Embryonic facial prominence (tissue), 1 donor: ENCODE measurements at regions not wholly inside any gene's neighbourhood (a gene's known extent, or its start where the extent isn't known, plus 50 kb on each side); places are given as distances from the start of the nearest gene placed in this dataset.
"Not testable (repeated sequence)": the region's sequence is repeated elsewhere in the genome, so short reads cannot be mapped to it uniquely, and the experiment has no call there.

Experiments
- DNase-seq: peaks from one replicate; pipeline ENCODE4 v3.0.0-alpha.2; 2016; ENCODE audit errors: extremely low spot score

DNA sequence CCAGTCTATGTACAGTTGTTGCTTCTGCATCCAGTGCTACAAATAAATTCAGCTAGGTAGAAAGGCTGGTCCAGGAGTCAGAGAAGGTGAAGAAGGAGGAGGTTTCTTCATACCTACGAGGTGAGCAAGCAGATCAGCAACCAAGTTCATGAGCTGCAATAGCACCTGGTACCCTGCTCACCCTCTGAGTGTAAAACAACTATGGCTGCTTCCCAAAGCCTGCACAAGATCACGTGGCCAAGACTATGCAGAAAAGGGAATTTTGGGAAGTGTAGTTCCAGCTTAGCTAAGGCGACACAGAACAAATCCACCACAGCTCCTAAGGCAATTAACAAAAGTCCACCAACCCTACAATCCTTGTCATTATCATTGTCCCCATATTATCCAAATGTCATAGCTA lies 95.9 kb upstream of the AUTS2 start:
- DNase-seq, result no peak

DNA sequence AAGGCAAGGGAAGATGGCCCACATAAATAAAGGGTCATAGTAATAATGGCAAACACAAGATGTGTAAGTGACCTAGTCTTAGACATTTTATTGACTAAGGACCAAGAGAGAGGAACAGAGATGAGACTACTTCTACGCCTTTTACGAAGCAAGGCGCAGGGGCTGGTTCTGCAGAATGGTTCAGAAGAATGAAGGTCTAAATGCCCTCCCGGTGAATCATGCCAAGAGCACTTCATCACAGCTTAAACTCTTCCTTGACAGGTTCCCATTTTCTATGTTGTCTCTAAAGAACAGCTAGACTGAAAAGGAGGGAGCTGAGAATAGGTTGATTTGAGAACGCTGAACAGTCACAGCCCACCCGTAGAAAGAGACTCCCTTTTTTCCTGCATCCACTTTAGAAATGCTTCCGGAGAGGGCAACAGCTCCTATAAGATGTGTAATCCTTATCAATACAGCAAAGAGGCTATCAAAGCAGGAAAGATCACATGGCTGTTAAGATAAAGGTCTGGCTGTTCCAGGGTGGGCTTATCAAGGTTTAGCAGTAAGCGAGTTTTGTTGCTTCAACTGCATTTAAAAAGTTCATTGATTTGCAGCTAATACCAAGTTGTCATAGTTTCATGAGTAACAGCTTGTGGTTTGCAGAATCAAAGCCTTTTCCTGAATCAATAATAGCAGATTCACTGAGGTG lies 93.4 kb upstream of the AUTS2 start:
- DNase-seq, result no peak

DNA sequence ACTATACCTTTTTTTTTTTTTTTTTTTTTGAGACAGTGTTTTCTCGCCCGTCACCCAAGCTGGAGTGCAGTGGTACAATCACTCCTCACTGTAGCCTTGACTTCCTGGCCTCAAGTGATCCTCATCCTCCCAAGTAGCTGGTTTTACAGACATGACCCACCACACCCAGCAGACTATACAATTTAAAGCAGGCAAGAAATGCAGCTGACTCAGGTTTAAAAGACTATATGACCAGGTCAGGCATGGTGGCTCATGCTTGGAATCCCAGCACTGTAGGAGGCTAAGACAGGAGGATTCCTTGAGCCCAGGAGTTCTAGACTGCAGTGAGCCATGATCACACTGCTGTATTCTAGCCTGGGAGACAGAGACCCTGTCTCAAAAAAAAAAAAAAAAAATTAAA lies 89.5 kb upstream of the AUTS2 start:
- no peak for DNase-seq

DNA sequence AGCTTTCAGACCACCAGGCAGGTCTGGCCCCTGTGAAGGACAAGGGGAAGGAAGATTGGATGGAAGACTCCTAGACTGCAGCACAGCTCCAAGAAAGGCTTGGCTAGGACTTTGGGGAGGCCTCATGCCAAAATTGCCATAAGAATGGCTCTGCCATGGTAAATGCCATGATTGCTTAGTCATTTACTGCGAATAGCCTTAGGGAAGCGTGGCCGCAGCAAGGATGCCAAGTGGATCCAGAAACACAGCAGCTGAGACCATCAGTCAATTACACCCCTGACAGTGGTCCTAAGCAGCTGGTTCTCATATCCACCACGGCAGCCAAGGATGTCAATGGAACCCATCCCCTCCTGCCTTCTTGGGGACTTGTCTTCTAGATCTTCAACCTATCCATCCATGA lies 88.2 kb upstream of the AUTS2 start:
- DNase-seq, result no peak

DNA sequence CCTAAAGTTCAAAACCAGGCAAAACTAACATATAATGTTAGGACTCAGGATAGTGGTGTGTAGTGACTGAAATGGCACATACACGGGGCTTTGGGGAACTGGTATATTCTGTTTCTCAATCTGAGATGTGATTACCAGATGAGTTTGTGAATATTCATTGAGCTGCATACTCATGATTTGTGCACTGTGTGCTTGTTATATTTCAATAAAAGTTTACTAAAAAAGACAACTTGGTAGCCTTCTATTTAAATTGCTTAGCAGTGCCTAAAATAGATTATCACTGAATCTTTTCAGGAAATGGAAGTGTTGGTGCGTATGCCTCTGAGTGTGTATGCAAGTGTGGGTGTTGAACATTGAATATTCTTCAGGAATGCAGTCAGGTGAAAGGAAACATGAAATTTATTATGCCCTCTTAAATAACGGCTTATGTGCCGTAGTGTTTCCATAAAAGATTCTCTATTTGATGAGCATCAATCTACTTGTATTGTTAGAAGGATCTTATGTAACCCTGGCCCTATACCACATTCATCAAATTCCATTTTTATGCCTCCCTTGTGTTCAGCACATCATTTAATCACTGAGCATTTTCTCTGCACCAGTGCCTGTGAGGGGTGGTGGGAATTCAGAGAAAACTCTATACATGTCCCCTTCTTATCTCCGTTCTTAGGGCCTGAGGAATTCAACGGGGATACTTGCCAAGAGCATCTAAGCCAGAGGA lies 82.6 kb upstream of the AUTS2 start:
- no peak for DNase-seq

DNA sequence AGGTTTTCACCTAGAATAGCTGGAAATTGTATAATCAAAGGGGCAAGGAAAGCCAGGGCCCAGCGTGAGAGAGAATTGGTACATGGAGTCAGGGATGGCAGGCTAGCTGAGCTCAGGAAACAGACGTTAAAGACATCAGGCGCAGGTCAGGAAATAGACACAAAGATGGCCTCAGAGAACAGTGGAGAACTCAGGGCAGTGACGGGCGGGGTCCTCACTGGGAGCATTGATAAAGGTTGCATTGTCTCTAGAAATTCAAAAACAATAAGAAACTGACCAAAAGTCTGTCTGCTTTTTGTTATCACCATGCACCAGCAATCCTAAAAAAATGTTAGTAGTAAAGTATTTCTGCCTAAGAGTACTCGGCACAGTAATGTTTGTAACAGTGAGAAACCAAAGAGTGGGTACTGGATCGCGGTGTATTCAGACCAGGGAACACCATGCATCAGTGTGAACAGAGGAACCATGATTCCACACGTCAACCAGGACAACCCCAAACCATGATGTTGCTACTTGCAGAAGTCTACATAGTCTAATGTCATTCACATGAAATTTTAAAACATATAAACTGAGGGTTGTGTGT lies 81.9 kb upstream of the AUTS2 start:
- no peak for DNase-seq

- DNase-seq, result no peak
Measured at GRCh38 chr7:69517985-69518704, 80.1 kb upstream of the AUTS2 start.

GRCh38 chr7:69518705-69519077 lies 79.6 kb upstream of the AUTS2 start:
- DNase-seq, result no peak

GRCh38 chr7:69526570-69526969 lies 71.7 kb upstream of the AUTS2 start:
- DNase-seq, result no peak

DNA sequence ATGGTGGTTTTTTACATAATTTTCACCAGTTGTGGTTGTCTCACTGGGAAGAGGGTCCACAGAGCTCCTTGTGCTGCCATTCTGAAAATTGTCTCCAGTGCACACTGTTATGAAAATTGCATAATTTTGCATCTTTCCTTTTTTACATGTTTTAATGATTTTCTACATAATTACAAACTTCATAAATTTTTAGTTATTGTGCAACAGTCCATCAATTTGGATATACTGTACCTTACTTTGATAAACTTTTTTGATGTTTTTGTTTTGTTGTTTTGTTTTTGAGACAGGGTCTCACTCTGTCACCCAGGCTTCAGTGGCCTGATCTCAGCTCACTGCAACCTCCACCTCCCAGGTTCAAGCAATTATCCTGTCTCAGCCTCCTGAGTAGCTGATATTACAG lies 70.6 kb upstream of the AUTS2 start:
- DNase-seq, result no peak

DNA sequence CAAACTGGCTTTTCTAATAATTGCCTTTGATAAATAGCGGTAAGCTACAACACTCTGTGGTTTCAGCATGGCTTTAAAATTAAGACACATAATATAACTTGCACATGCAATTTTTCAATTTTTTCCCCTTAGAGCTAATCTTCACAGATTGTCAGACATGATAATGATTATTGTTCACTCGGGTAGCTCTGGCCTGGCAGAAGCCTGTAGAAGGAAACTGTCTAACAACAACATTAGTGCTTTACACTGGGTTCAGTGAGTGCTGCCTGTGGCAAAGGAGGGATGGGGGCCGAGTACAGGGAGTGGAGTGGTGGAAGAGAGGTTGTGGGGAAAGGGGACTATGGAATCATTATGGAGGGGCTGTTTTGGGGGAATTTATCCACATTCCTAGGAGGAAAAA lies 67.2 kb upstream of the AUTS2 start:
- no peak for DNase-seq

GRCh38 chr7:69534461-69535041 lies 63.7 kb upstream of the AUTS2 start:
- DNase-seq, result no peak

DNA sequence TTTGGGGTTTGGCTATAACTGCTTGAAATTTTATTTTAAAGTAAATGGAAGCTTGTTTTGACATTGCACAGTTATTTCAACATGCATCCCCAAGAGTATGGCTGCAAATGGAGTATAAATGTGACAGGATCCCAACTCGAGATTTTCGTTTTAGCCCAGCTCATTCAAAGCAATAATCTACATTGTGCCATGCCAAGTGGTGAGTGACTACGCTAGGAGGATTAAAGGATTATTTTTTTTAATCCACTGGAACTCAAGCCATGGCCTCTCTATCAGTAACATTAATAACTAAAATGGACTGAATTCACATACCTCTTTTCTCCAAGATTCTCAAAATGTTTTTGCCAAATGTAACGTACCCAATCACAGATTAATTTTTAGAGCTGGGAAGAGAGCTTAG lies 60.6 kb upstream of the AUTS2 start:
- DNase-seq, result no peak

DNA sequence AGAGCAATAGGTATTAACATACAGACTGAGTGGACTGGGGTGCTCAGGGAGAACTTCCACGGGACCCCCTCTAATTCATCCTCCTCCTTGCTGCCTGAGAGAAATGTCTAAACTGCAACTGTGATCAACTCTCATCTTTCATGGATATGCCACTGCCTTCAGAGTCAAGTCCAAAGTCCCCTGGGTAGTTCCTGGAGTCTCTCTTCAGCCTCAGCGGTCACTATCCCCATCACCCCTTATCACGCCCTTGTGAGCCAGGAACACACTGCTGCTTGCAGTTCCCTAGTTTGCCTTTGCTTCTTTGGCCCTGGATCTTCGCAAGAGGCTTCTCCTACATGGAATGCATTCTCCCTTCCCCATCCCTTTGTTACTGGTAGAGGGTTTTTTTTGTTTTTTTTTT lies 58.7 kb upstream of the AUTS2 start:
- no peak for DNase-seq

DNA sequence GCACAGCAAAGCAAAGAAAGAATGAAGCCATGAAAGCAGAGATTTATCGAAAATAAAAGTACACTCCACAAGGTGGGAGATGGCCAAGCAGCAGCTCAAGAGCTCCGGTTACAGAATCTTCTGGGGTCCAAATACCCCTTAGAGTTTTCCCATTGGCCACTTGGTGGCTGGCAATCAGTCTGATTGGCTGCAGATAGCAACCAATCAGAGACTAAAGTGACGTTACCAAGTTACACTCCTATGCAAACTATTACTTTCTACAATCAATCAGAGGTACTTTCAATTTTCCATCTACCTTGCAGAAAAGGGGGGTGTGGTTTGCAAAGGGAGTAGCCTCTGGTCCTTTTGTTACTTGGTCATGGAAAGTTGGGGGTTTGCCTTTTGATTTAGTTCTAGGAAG lies 58.0 kb upstream of the AUTS2 start:
- no peak for DNase-seq

- DNase-seq, result not testable (repeated sequence)
Measured at GRCh38 chr7:69541779-69542432, 56.4 kb upstream of the AUTS2 start.

DNA sequence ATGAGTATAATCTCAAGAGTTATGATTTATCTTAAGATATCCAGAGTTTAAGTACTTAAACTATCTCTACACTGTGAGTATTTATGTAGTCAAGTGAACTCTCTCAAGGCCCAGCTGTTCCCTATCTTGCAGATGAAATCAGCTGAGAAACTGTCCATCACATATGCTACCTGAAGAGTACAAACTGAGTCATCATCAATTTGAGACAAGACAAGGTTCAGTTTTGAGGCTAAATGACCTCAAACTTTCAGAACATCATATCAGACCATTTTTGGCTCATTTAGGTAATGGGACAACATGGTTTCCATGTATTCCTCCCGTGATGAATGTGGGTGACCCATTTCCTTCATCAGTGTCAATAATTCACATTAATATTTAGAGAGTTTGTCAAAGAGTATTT lies 53.1 kb upstream of the AUTS2 start:
- no peak for DNase-seq
